Astrocyte (in vitro differentiated cells and primary cell): ENCODE measurements at regions not wholly inside any gene's neighbourhood (a gene's known extent, or its start where the extent isn't known, plus 50 kb on each side); places are given as distances from the start of the nearest gene placed in this dataset.

Experiments used
- DNase-seq: peaks from one replicate; pipeline ENCODE4 v3.0.0-alpha.2; 2010; ENCODE audit warnings: low read depth
- FAIRE-seq: peaks from 2 replicates; lab custom pipeline; 2011; peaks lifted over from hg19 to GRCh38; lab: Jason Lieb, UNC
- H2AFZ ChIP-seq: 2 replicates; pipeline ENCODE4 v1.6.0; 2012; ENCODE audit warnings: low read depth, low read length, inconsistent platforms
- H3K27ac ChIP-seq: 2 replicates; pipeline ENCODE4 v1.5.1; 2011; ENCODE audit warnings: low read depth, low read length, inconsistent platforms
- H3K27me3 ChIP-seq: 2 replicates; pipeline ENCODE4 v1.6.0; 2011; ENCODE audit warnings: low read length, inconsistent platforms; ENCODE audit not compliant: insufficient read depth
- H3K36me3 ChIP-seq: 2 replicates; pipeline ENCODE4 v1.5.1; 2011; ENCODE audit warnings: low read length, inconsistent platforms; ENCODE audit not compliant: insufficient read depth
- H3K4me1 ChIP-seq: 2 replicates; pipeline ENCODE4 v1.5.1; 2011; ENCODE audit warnings: low read length, inconsistent platforms; ENCODE audit not compliant: insufficient read depth
- H3K4me2 ChIP-seq: 2 replicates; pipeline ENCODE4 v1.6.0; 2012; ENCODE audit warnings: low read length, inconsistent platforms
- H3K4me3 ChIP-seq: 2 replicates; pipeline ENCODE4 v1.5.1; 2011; ENCODE audit warnings: low read depth, mild to moderate bottlenecking, low read length, inconsistent platforms; ENCODE audit not compliant: insufficient read depth
- H3K79me2 ChIP-seq: 2 replicates; pipeline ENCODE4 v1.6.0; 2012; ENCODE audit warnings: mild to moderate bottlenecking, low read length, inconsistent platforms; ENCODE audit not compliant: insufficient read depth
- H3K9ac ChIP-seq: 2 replicates; pipeline ENCODE4 v1.6.0; 2012; ENCODE audit warnings: mild to moderate bottlenecking, low read length, inconsistent platforms
- H3K9me3 ChIP-seq: 2 replicates; pipeline ENCODE4 v1.5.1; 2012; ENCODE audit warnings: low read depth, mild to moderate bottlenecking, low read length, inconsistent platforms; ENCODE audit not compliant: insufficient read depth
- H4K20me1 ChIP-seq: 2 replicates; pipeline ENCODE4 v1.6.0; 2012; ENCODE audit warnings: low read length, inconsistent platforms; ENCODE audit not compliant: insufficient read depth
- H3K27ac Mint-ChIP-seq: one replicate; pipeline ENCODE4 v1.8.0; 2021; ENCODE audit warnings: mild to moderate bottlenecking, mixed read lengths; ENCODE audit not compliant: unreplicated experiment
- H3K27me3 Mint-ChIP-seq: one replicate; pipeline ENCODE4 v1.8.0; 2021; ENCODE audit warnings: low read depth, mixed read lengths; ENCODE audit not compliant: unreplicated experiment
- H3K36me3 Mint-ChIP-seq: one replicate; pipeline ENCODE4 v1.8.0; 2021; ENCODE audit warnings: low read depth, mixed read lengths; ENCODE audit not compliant: unreplicated experiment
- H3K4me1 Mint-ChIP-seq: one replicate; pipeline ENCODE4 v1.8.0; 2021; ENCODE audit warnings: low read depth, mixed read lengths; ENCODE audit not compliant: unreplicated experiment
- H3K4me3 Mint-ChIP-seq: one replicate; pipeline ENCODE4 v1.8.0; 2021; ENCODE audit warnings: mild to moderate bottlenecking, moderate library complexity, mixed read lengths; ENCODE audit not compliant: unreplicated experiment
- H3K9me3 Mint-ChIP-seq: one replicate; pipeline ENCODE4 v1.8.0; 2021; ENCODE audit warnings: mild to moderate bottlenecking, mixed read lengths; ENCODE audit not compliant: unreplicated experiment
- CTCF ChIP-seq: IDR thresholded peaks from 2 replicates; pipeline ENCODE4 v1.5.1; 2011; ENCODE audit warnings: low read depth, mild to moderate bottlenecking, inconsistent platforms, low read length, moderate library complexity; ENCODE audit not compliant: insufficient read depth
- EZH2 ChIP-seq: IDR thresholded peaks from 2 replicates; pipeline ENCODE4 v1.6.1; 2012; ENCODE audit warnings: mild to moderate bottlenecking, low read length, inconsistent platforms; ENCODE audit not compliant: insufficient read depth

GRCh38 chr2:23037596-23037995 is 347.4 kb upstream of the KLHL29 start:
- Mint-ChIP-seq H3K9me3 (peaks cover 2% of the 10 kb centered on the region), H3K36me3 (no peaks in the 10 kb centered on the region), H3K4me1 (no peaks in the 10 kb centered on the region), H3K27me3 (peaks cover 31% of the 10 kb centered on the region), H3K27ac (no peak overlapping the region), H3K4me3 (no peak overlapping the region)
- no peaks in the 10 kb centered on the region for H4K20me1 ChIP-seq
- no peaks in the 10 kb centered on the region for H3K4me1 ChIP-seq
- H3K9me3 ChIP-seq = no peaks in the 10 kb centered on the region
- H3K79me2 ChIP-seq = no peaks in the 10 kb centered on the region
- no peak overlapping the region for H2AFZ ChIP-seq
- no peak overlapping the region for H3K9ac ChIP-seq
- H3K4me2 ChIP-seq = no peak overlapping the region
- no peaks in the 10 kb centered on the region for H3K27me3 ChIP-seq
- H3K27ac ChIP-seq = no peak overlapping the region
- TF ChIP-seq EZH2 = no peak
- no peak for TF ChIP-seq CTCF
- FAIRE-seq = no peak
- H3K4me3 ChIP-seq = no peak overlapping the region
- no peak for DNase-seq
- no peaks in the 10 kb centered on the region for H3K36me3 ChIP-seq

GRCh38 chr2:23041443-23041842 is 343.5 kb upstream of the KLHL29 start:
- no peak overlapping the region for H3K4me3 ChIP-seq
- no peaks in the 10 kb centered on the region for H3K27me3 ChIP-seq
- TF ChIP-seq CTCF = no peak
- no peak for TF ChIP-seq EZH2
- no peak overlapping the region for H3K27ac ChIP-seq
- H3K4me1 Mint-ChIP-seq = no peaks in the 10 kb centered on the region
- no peaks in the 10 kb centered on the region for H3K4me1 ChIP-seq
- H3K27me3 Mint-ChIP-seq = peaks cover 24% of the 10 kb centered on the region
- H3K4me3 Mint-ChIP-seq = no peak overlapping the region
- no peaks in the 10 kb centered on the region for H4K20me1 ChIP-seq
- no peak overlapping the region for H3K27ac Mint-ChIP-seq
- H3K9me3 Mint-ChIP-seq = peaks cover 2% of the 10 kb centered on the region
- H3K36me3 Mint-ChIP-seq = no peaks in the 10 kb centered on the region
- no peak for FAIRE-seq
- no peak overlapping the region for H3K4me2 ChIP-seq
- no peaks in the 10 kb centered on the region for H3K36me3 ChIP-seq
- H3K79me2 ChIP-seq = no peaks in the 10 kb centered on the region
- no peaks in the 10 kb centered on the region for H3K9me3 ChIP-seq
- no peak for DNase-seq
- H2AFZ ChIP-seq = no peak overlapping the region
- no peak overlapping the region for H3K9ac ChIP-seq

- no peaks in the 10 kb centered on the region for H3K4me1 ChIP-seq
- Mint-ChIP-seq H3K27ac (no peak overlapping the region), H3K4me1 (no peaks in the 10 kb centered on the region), H3K36me3 (no peaks in the 10 kb centered on the region), H3K9me3 (peaks cover 2% of the 10 kb centered on the region), H3K4me3 (no peak overlapping the region), H3K27me3 (peaks cover 22% of the 10 kb centered on the region)
- FAIRE-seq (no peak), DNase-seq (no peak)
- no peak overlapping the region for H3K27ac ChIP-seq
- H4K20me1 ChIP-seq = no peaks in the 10 kb centered on the region
- no peaks in the 10 kb centered on the region for H3K79me2 ChIP-seq
- H3K27me3 ChIP-seq = no peaks in the 10 kb centered on the region
- H3K9me3 ChIP-seq = no peaks in the 10 kb centered on the region
- no peaks in the 10 kb centered on the region for H3K36me3 ChIP-seq
- no peak overlapping the region for H3K4me2 ChIP-seq
- H3K9ac ChIP-seq = no peak overlapping the region
- no peak overlapping the region for H2AFZ ChIP-seq
- no peak overlapping the region for H3K4me3 ChIP-seq
- TF ChIP-seq CTCF (no peak), EZH2 (no peak)
These were observed 342.6 kb upstream of the KLHL29 start for GRCh38 chr2:23042216-23042906.
